GM19328 (cell line): ENCODE measurements at regions not wholly inside any gene's neighbourhood (a gene's known extent, or its start where the extent isn't known, plus 50 kb on each side); places are given as distances from the start of the nearest gene placed in this dataset.
"Not testable (repeated sequence)": the region's sequence is repeated elsewhere in the genome, so short reads cannot be mapped to it uniquely, and the experiment has no call there.

Experiments used
- ATAC-seq: cut with Tn5 transposase; IDR thresholded peaks from one replicate; pipeline ENCODE4 v1.9.1; 2021; ENCODE audit warnings: mild to moderate bottlenecking, moderate library complexity; ENCODE audit not compliant: unreplicated experiment

- ATAC-seq = no peak
Measured at GRCh38 chr1:195715652-195716051, 892.6 kb downstream of the KCNT2 start.

DNA sequence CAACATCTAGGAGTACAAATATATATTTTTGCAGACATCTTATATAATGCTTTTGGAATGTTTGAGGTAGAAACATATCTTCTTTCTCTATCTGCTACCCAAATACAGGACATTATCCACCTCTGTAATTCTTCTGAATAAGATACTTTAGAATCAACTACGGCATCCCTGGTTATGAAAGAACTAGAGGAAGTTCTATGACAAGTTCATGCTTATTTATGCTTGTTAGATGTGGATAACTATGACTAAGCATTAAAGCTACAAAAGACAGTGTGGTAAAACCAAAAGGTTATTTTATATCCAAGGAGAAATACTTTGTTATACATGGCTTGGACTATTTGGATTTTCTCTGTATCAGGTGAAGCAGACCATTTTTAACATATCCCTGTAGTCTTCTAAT lies 894.0 kb downstream of the KCNT2 start:
- ATAC-seq = no peak

- no peak for ATAC-seq
Measured at GRCh38 chr1:195709821-195710220, 898.4 kb downstream of the KCNT2 start.

DNA sequence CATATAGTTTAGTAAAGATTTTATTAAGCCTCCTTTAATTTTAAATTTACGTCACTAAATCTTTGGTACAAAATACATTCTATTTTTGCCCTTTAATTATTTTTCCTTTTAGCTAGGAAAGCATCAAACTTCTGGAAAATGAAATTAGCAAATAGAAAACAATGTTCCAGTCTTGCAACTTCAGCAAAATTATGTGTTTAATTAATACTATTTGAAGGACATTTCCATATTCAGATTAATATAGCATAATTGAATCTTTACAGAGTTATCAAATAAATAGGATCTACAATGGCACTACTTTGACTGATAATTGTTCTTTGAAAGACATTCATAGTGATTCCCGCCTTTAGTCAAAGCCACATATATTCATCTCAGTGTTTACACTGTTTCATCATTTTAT lies 904.2 kb downstream of the KCNT2 start:
- ATAC-seq = no peak

DNA sequence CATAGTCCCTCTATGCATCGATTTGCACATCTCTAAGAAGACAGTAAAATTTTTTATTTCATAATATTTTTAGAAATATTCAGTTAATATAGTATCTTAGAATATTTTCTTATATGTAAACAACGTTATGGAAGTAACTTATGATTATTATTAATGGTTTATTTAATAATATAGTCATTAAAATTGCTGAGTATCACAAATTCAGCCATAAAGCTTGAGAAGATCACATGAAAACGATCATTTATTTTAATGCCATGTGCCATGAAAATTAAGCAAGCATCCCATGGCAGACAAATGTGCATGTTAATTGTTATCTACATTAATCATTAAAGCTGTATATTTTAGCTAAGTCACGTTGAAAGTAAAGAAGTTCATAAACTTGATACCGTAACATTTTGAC lies 907.1 kb downstream of the KCNT2 start:
- no peak for ATAC-seq

DNA sequence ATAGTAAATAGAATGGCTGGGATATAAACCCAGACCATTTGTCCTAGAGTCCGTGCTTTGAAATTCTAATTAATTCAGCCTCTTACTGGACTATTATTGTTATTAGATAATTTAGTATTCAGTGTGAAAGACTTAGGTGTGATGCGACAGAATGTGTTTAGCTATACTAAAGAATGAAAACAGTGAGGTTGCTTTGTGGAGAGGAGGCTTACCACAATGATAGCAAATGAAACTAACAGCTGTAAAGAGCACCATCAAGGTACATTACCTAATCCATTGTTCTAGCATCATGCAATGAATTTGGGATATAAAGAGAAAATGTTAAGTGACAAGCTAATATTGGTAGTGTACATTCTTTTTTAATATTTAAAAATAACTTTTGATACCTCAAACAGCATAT lies 911.1 kb downstream of the KCNT2 start:
- ATAC-seq = peak; percentile 97

DNA sequence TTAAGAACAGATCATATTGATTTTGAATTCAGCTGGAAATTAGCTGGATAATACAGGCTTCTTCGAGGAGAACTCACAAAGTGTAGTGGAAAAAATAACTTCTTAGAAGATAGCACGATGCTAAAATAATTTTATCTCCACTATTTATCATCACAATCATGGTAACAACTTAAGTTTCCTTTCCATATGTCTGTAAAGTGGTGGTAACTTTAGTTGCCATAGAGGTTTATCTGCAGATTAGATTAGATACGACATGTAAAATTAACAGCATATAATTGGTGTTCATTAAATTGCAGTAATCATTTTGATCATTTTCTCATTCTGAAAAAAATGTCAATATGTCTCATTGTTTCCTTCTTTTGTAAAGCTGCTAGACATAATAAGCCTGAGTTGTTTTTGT lies 921.5 kb downstream of the KCNT2 start:
- no peak for ATAC-seq

DNA sequence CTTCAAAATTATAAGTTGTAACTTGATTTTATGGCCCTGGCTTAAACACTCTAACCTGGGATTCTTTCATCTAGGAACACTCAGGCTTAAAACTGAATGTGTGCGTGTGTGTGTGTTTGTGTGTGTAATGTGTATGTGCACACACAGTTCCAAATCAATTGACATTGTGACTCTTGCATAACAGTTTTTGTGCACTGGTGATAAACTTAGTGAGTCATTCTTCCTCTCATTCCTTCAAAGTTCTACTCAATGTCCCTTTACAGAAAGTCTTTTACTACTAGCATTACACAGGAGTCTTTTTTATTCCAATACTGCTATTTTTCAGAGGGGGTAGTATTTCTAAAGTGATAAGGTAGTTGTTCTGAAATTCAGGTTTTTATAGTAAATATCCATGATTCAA lies 943.6 kb downstream of the KCNT2 start:
- ATAC-seq = no peak

- ATAC-seq = no peak
Measured at GRCh38 chr1:195663549-195664280, 944.5 kb downstream of the KCNT2 start.

DNA sequence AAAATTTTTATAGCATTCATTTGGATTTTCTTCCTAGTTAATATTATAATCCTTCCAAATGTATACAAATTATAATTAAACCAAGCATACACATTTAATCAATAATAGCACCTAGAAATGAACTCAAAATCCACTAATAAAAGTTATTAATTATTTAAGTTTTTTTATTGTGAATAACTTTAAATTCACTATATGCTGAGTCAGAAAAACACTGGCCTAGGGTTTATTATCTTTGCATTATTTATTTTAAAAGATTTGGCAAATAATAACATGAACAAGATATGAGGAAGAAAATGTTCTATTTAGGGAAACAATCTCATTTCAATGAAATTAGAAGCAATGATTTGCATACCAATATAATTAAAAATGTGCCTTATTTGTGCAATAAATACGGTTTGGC lies 951.5 kb downstream of the KCNT2 start:
- no peak for ATAC-seq

DNA sequence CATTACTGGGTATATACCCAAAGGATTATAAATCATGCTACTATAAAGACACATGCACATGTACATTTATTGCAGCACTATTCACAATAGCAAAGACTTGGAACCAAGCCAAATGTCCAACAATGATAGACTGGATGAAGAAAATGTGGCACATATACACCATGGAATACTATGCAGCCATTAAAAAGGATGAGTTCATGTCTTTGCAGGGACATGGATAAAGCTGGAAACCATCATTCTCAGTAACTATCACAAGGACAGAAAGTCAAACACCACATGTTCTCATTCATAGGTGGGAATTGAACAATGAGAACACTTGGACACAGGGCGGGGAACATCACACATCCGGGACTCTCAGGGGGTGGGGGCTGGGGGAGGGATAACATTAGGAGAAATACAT lies 959.4 kb downstream of the KCNT2 start:
- ATAC-seq = not testable (repeated sequence)

GRCh38 chr1:195637539-195637938 lies 970.7 kb downstream of the KCNT2 start:
- no peak for ATAC-seq

DNA sequence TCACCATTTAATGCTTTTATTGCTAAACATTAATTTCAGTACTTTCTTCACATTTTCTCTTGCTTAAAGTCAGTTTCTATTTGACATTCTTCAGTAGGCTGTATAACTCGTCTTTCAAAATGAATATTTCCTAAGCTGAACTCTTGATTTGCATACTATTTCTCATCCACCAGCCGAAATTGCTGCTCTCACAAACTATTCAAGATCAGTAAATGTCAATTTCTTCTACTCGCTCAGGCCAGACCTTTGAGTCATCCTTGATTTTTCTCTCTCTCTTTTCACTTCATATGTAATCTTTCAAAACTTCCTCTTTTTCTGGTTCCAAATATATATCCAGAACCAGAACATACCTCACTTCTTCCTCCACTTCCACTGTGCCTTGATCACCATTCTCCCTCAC lies 990.0 kb downstream of the KCNT2 start:
- no peak for ATAC-seq

- ATAC-seq = no peak
Measured at GRCh38 chr1:195617106-195617505, 991.1 kb downstream of the KCNT2 start.

DNA sequence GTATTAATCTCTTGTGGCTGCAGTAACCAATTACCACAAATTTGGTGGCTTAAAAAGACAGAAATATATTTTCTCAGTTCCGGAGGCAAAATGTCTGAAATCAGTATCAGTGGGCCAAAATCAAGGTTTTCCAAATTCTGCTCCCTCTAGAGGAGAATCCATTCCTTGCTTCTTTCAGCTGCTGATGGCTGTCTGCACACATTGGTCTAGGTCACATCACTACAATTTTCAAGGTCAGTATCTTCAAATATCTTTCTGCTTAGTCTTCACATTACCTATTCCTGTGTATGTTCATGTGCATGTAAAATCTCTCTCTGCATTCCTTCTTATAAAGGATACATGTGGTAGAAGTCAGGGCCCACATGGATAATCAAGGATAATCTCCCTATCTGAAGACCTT lies 999.4 kb downstream of the KCNT2 start:
- no peak for ATAC-seq

DNA sequence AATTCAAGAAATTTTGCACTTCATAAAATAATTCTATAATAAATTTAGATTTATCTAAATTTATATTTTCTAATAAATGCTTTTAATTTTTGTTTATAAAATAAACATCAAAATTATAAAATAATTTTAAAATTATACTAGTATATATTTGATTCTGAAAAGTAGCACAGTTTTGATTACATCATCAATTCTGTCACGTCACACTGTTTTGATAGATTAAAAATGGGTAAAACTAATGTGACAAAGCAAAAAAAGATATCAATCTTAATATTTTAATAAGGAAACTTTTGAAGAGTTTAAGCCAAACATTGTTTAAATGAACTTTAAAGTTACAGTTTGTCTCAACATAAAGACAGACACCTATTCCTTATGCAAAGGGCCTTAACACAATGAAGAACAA lies 1001.8 kb downstream of the KCNT2 start:
- no peak for ATAC-seq

- no peak for ATAC-seq
Measured at GRCh38 chr1:195604287-195604686, 1004.0 kb downstream of the KCNT2 start.

DNA sequence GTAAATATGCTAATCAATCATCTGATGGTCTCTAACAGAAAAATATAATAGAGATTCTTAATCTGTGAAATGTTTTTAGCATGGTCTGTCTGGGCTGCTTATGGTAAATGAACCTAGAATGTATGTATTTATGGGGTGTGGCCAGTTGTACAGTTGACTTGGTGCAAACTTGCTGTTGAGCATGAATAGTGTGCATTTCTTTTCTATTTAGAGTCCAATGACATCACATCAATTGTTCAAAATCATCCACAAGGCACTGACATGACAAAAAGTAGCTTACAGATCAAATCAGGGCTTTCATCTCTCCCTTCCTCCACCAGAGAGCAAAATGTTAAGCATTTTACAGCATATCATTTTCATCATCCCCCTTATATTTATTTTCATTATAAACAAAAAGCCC lies 1010.3 kb downstream of the KCNT2 start:
- ATAC-seq = no peak

DNA sequence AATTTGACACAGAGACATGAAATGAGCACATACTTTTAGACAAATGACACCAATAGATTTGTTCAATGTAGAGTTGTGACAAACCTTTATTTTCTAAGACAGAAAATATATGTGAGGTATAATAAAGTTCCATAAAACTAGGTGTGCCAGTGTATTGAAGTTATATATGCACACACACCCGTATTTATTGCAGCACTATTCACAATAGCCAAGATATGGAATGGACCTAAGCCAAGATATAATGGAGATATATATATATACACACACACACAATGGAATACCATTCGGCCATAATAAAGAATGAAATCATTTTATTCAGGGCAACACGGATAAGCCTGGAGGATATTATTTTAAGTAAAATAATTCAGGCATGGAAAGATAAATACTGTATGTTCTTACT lies 1013.5 kb downstream of the KCNT2 start:
- no peak for ATAC-seq

- ATAC-seq = no peak
Measured at GRCh38 chr1:195594322-195594721, 1013.9 kb downstream of the KCNT2 start.

- ATAC-seq = no peak
Measured at GRCh38 chr1:195591917-195592672, 1016.1 kb downstream of the KCNT2 start.

GRCh38 chr1:195590649-195591048 lies 1017.6 kb downstream of the KCNT2 start:
- no peak for ATAC-seq
